ENCODE measurements at regions not wholly inside any gene's neighbourhood (a gene's known extent, or its start where the extent isn't known, plus 50 kb on each side); places are given as distances from the start of the nearest gene placed in this dataset.

- H3K79me2 ChIP-seq (ENCODE audit: insufficient read depth, low read length), result no peaks in the 10 kb centered on the region
- no peak overlapping the region for H2AFZ ChIP-seq (ENCODE audit: low read length)
- no peaks in the 10 kb centered on the region for H3K36me3 ChIP-seq (ENCODE audit: insufficient read depth, low read length)
- no peak overlapping the region for H3K9ac ChIP-seq (ENCODE audit: low read length)
- H3K9me3 ChIP-seq (ENCODE audit: low read length), result no peaks in the 10 kb centered on the region
- no peak overlapping the region for H3K4me2 ChIP-seq (ENCODE audit: low read length)
- TF ChIP-seq EZH2 (IDR thresholded peaks at IDR 0.05; ENCODE audit: borderline replicate concordance, low read length), result no peak
- TF ChIP-seq, protein P1, sequence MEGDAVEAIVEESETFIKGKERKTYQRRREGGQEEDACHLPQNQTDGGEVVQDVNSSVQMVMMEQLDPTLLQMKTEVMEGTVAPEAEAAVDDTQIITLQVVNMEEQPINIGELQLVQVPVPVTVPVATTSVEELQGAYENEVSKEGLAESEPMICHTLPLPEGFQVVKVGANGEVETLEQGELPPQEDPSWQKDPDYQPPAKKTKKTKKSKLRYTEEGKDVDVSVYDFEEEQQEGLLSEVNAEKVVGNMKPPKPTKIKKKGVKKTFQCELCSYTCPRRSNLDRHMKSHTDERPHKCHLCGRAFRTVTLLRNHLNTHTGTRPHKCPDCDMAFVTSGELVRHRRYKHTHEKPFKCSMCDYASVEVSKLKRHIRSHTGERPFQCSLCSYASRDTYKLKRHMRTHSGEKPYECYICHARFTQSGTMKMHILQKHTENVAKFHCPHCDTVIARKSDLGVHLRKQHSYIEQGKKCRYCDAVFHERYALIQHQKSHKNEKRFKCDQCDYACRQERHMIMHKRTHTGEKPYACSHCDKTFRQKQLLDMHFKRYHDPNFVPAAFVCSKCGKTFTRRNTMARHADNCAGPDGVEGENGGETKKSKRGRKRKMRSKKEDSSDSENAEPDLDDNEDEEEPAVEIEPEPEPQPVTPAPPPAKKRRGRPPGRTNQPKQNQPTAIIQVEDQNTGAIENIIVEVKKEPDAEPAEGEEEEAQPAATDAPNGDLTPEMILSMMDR (IDR thresholded peaks at IDR 0.05; ENCODE audit: low read length), result no peak
- no peak overlapping the region for H3K27ac ChIP-seq (ENCODE audit: low read depth, low read length, poor library complexity, severe bottlenecking)
- no peaks in the 10 kb centered on the region for H3K9me2 ChIP-seq (ENCODE audit: low read depth, low read length)
- H3K4me3 ChIP-seq (ENCODE audit: low read depth, low read length, poor library complexity, severe bottlenecking), result no peak overlapping the region
- H3K4me1 ChIP-seq (ENCODE audit: insufficient read depth, low read length, severe bottlenecking), result no peaks in the 10 kb centered on the region
- H3K27me3 ChIP-seq (ENCODE audit: insufficient read depth, low read length), result no peaks in the 10 kb centered on the region
- no peaks in the 10 kb centered on the region for H3F3A ChIP-seq (ENCODE audit: insufficient read depth, low read length)
- H4K20me1 ChIP-seq (ENCODE audit: insufficient read depth, low read length), result no peaks in the 10 kb centered on the region
These were observed 950.9 kb upstream of the CNTN5 start for GRCh38 chr11:98069861-98070260.

GRCh38 chr11:98090861-98091505 is 929.8 kb upstream of the CNTN5 start:
- no peak overlapping the region for H3K9ac ChIP-seq (ENCODE audit: low read length)
- no peak overlapping the region for H3K4me3 ChIP-seq (ENCODE audit: low read depth, low read length, poor library complexity, severe bottlenecking)
- no peaks in the 10 kb centered on the region for H3F3A ChIP-seq (ENCODE audit: insufficient read depth, low read length)
- no peak for TF ChIP-seq EZH2 (IDR thresholded peaks at IDR 0.05; ENCODE audit: borderline replicate concordance, low read length)
- TF ChIP-seq, protein P1 (IDR thresholded peaks at IDR 0.05; ENCODE audit: low read length), result no peak
- no peaks in the 10 kb centered on the region for H3K4me1 ChIP-seq (ENCODE audit: insufficient read depth, low read length, severe bottlenecking)
- H2AFZ ChIP-seq (ENCODE audit: low read length), result no peak overlapping the region
- no peaks in the 10 kb centered on the region for H3K9me2 ChIP-seq (ENCODE audit: low read depth, low read length)
- H3K9me3 ChIP-seq (ENCODE audit: low read length), result no peaks in the 10 kb centered on the region
- H3K27ac ChIP-seq (ENCODE audit: low read depth, low read length, poor library complexity, severe bottlenecking), result no peak overlapping the region
- H3K36me3 ChIP-seq (ENCODE audit: insufficient read depth, low read length), result no peaks in the 10 kb centered on the region
- H3K27me3 ChIP-seq (ENCODE audit: insufficient read depth, low read length), result no peaks in the 10 kb centered on the region
- H3K79me2 ChIP-seq (ENCODE audit: insufficient read depth, low read length), result no peaks in the 10 kb centered on the region
- H3K4me2 ChIP-seq (ENCODE audit: low read length), result no peak overlapping the region
- no peaks in the 10 kb centered on the region for H4K20me1 ChIP-seq (ENCODE audit: insufficient read depth, low read length)

- H3K4me3 ChIP-seq (ENCODE audit: low read depth, low read length, poor library complexity, severe bottlenecking), result no peak overlapping the region
- no peaks in the 10 kb centered on the region for H3K36me3 ChIP-seq (ENCODE audit: insufficient read depth, low read length)
- TF ChIP-seq, protein P1 (IDR thresholded peaks at IDR 0.05; ENCODE audit: low read length), result no peak
- no peak for TF ChIP-seq EZH2 (IDR thresholded peaks at IDR 0.05; ENCODE audit: borderline replicate concordance, low read length)
- no peaks in the 10 kb centered on the region for H3K27me3 ChIP-seq (ENCODE audit: insufficient read depth, low read length)
- H3K4me2 ChIP-seq (ENCODE audit: low read length), result no peak overlapping the region
- no peaks in the 10 kb centered on the region for H4K20me1 ChIP-seq (ENCODE audit: insufficient read depth, low read length)
- H3K4me1 ChIP-seq (ENCODE audit: insufficient read depth, low read length, severe bottlenecking), result no peaks in the 10 kb centered on the region
- H3F3A ChIP-seq (ENCODE audit: insufficient read depth, low read length), result no peaks in the 10 kb centered on the region
- no peak overlapping the region for H3K9ac ChIP-seq (ENCODE audit: low read length)
- H3K79me2 ChIP-seq (ENCODE audit: insufficient read depth, low read length), result no peaks in the 10 kb centered on the region
- H2AFZ ChIP-seq (ENCODE audit: low read length), result no peak overlapping the region
- no peaks in the 10 kb centered on the region for H3K9me2 ChIP-seq (ENCODE audit: low read depth, low read length)
- H3K9me3 ChIP-seq (ENCODE audit: low read length), result no peaks in the 10 kb centered on the region
- H3K27ac ChIP-seq (ENCODE audit: low read depth, low read length, poor library complexity, severe bottlenecking), result no peak overlapping the region
These were observed 921.4 kb upstream of the CNTN5 start for GRCh38 chr11:98099371-98099770.
